H1 (cell line): ENCODE measurements at regions not wholly inside any gene's neighbourhood (a gene's known extent, or its start where the extent isn't known, plus 50 kb on each side); places are given as distances from the start of the nearest gene placed in this dataset.

ENCODE experiments used
- CTCF ChIA-PET: fragments of 300-600 bp; sonication (Branson Sonifier 250); formaldehyde crosslinking; loops from one replicate; lab custom pipeline; 2021; ENCODE audit not compliant: partially characterized antibody; lab: Charles Lee
- POLR2A ChIA-PET: fragments of 300-600 bp; sonication (Branson Sonifier 250); formaldehyde crosslinking; loops from one replicate; lab custom pipeline; 2021; ENCODE audit warnings: inconsistent platforms; ENCODE audit not compliant: partially characterized antibody; lab: Charles Lee
- DNase-seq, 2 experiments: peaks; one replicate each; pipeline versions ENCODE4 v3.0.0 to v3.0.0-alpha.2; 2010 to 2022; ENCODE audit warnings: low spot score in 2 of 2, low read depth in 1 of 2, mixed read lengths in 1 of 2
- FAIRE-seq: peaks from 2 replicates; lab custom pipeline; 2011; peaks lifted over from hg19 to GRCh38; lab: Jason Lieb, UNC
- H2AFZ ChIP-seq: 2 replicates; pipeline ENCODE4 v1.8.1; 2012; ENCODE audit warnings: low read length, inconsistent platforms
- H2AK5ac ChIP-seq: 2 replicates; pipeline ENCODE4 v1.6.1; 2013; ENCODE audit warnings: low read depth, low read length
- H2BK120ac ChIP-seq: replicated peaks from 2 replicates; pipeline ENCODE3; 2013; ENCODE audit warnings: low read depth, low read length, inconsistent platforms
- H2BK12ac ChIP-seq: 2 replicates; pipeline ENCODE4 v1.6.1; 2013; ENCODE audit warnings: low read depth, low read length
- H2BK15ac ChIP-seq: 2 replicates; pipeline ENCODE4 v1.6.1; 2013; ENCODE audit warnings: low read length
- H2BK20ac ChIP-seq: 2 replicates; pipeline ENCODE4 v1.6.1; 2013; ENCODE audit warnings: low read length
- H2BK5ac ChIP-seq: 2 replicates; pipeline ENCODE4 v1.6.1; 2013; ENCODE audit warnings: low read depth, low read length
- H3K14ac ChIP-seq: 2 replicates; pipeline ENCODE4 v1.6.1; 2013; ENCODE audit warnings: inconsistent platforms; ENCODE audit not compliant: insufficient read length
- H3K18ac ChIP-seq: 2 replicates; pipeline ENCODE4 v1.6.1; 2013; ENCODE audit warnings: low read length; ENCODE audit errors: extremely low read depth
- H3K23ac ChIP-seq: 2 replicates; pipeline ENCODE4 v1.6.1; 2013; ENCODE audit warnings: inconsistent platforms; ENCODE audit not compliant: insufficient read length
- H3K23me2 ChIP-seq: 2 replicates; pipeline ENCODE4 v1.6.1; 2013; ENCODE audit warnings: low read depth, low read length
- H3K27ac ChIP-seq: 2 replicates; pipeline ENCODE4 v1.6.1; 2011; ENCODE audit warnings: low read depth, low read length, inconsistent platforms
- H3K27me3 ChIP-seq, 4 experiments: replicated peaks in 1 of 4; 1 replicate in 1 of 4; 2 replicates in 3 of 4; pipeline versions ENCODE4 v1.6.1 to v1.8.1; 2011 to 2013; ENCODE audit warnings: low read length in 3 of 4, mild to moderate bottlenecking in 3 of 4, inconsistent platforms in 2 of 4, mixed read lengths in 2 of 4, moderate library complexity in 1 of 4; ENCODE audit not compliant: control insufficient read depth in 3 of 4, insufficient read depth in 3 of 4; ENCODE audit errors: extremely low read depth in 1 of 4
- H3K36me3 ChIP-seq, 4 experiments: 2 replicates each; pipeline versions ENCODE4 v1.6.1 to v1.8.1; 2011 to 2013; ENCODE audit warnings: mild to moderate bottlenecking in 4 of 4, low read length in 3 of 4, moderate library complexity in 2 of 4, control low read depth in 1 of 4, inconsistent platforms in 1 of 4; ENCODE audit not compliant: insufficient read depth in 4 of 4, control insufficient read depth in 2 of 4
- H3K4ac ChIP-seq: replicated peaks from 2 replicates; pipeline ENCODE3; 2013; ENCODE audit warnings: low read length, low read depth, mixed read lengths, inconsistent platforms; ENCODE audit not compliant: insufficient read length
- H3K4me1 ChIP-seq, 4 experiments: replicated peaks in 1 of 4; 1 replicate in 1 of 4; 2 replicates in 3 of 4; pipeline versions ENCODE4 v1.6.1 to v1.8.1; 2011 to 2013; ENCODE audit warnings: low read length in 3 of 4, inconsistent platforms in 2 of 4, mixed read lengths in 1 of 4; ENCODE audit not compliant: insufficient read depth in 4 of 4, control insufficient read depth in 3 of 4
- H3K4me2 ChIP-seq, 2 experiments: 2 replicates each; pipeline versions ENCODE4 v1.6.1 to v1.8.1; 2011 to 2013; ENCODE audit warnings: low read depth in 2 of 2, low read length in 2 of 2, control low read depth in 1 of 2, inconsistent platforms in 1 of 2, mild to moderate bottlenecking in 1 of 2; ENCODE audit not compliant: insufficient read depth in 1 of 2
- H3K4me3 ChIP-seq, 4 experiments: fragments of 200-600, 300-600 bp in 1 of 4; sonication (generic), shearing (Covaris generic), sonication (Bioruptor Twin) in 1 of 4; 2 replicates each; pipeline versions ENCODE4 v1.5.1 to v1.8.1; 2011 to 2016; ENCODE audit warnings: low read length in 4 of 4, low read depth in 3 of 4, control low read depth in 2 of 4, inconsistent platforms in 2 of 4, mild to moderate bottlenecking in 2 of 4, mixed read lengths in 1 of 4, moderate library complexity in 1 of 4; ENCODE audit not compliant: insufficient read depth in 2 of 4; ENCODE audit errors: extremely low read depth in 1 of 4
- H3K56ac ChIP-seq: replicated peaks from 2 replicates; pipeline ENCODE3; 2013; ENCODE audit warnings: low read depth, mild to moderate bottlenecking, mixed read lengths, low read length, inconsistent platforms; ENCODE audit not compliant: insufficient read length
- H3K79me1 ChIP-seq: 2 replicates; pipeline ENCODE4 v1.6.1; 2013; ENCODE audit warnings: low read depth, low read length, control low read depth
- H3K79me2 ChIP-seq, 2 experiments: 2 replicates each; pipeline versions ENCODE4 v1.6.1 to v1.8.1; 2012 to 2013; ENCODE audit warnings: low read length in 2 of 2, mild to moderate bottlenecking in 2 of 2, inconsistent platforms in 1 of 2; ENCODE audit not compliant: insufficient read depth in 2 of 2, control insufficient read depth in 1 of 2
- H3K9ac ChIP-seq, 4 experiments: replicated peaks in 1 of 4; 1 replicate in 1 of 4; 2 replicates in 3 of 4; pipeline versions ENCODE4 v1.6.1 to v1.8.1; 2011 to 2013; ENCODE audit warnings: low read depth in 3 of 4, low read length in 3 of 4, control low read depth in 2 of 4, mild to moderate bottlenecking in 2 of 4, moderate library complexity in 2 of 4, inconsistent platforms in 1 of 4; ENCODE audit errors: extremely low read depth in 1 of 4
- H3K9me3 ChIP-seq, 2 experiments: 2 replicates each; pipeline versions ENCODE4 v1.6.1 to v1.8.1; 2012 to 2013; ENCODE audit warnings: mild to moderate bottlenecking in 2 of 2, moderate library complexity in 2 of 2, control low read depth in 1 of 2, inconsistent platforms in 1 of 2, low read depth in 1 of 2, low read length in 1 of 2, mixed read lengths in 1 of 2; ENCODE audit not compliant: insufficient read depth in 2 of 2
- H4K20me1 ChIP-seq, 2 experiments: replicated peaks in 1 of 2; 2 replicates each; pipeline versions ENCODE3 to v1.8.1; 2011 to 2013; ENCODE audit warnings: inconsistent platforms in 2 of 2, low read length in 2 of 2, mild to moderate bottlenecking in 1 of 2; ENCODE audit not compliant: insufficient read depth in 2 of 2, control insufficient read depth in 1 of 2
- H4K5ac ChIP-seq: 2 replicates; pipeline ENCODE4 v1.6.1; 2013; ENCODE audit warnings: low read length, low read depth, mixed read lengths, inconsistent platforms; ENCODE audit not compliant: insufficient read length
- H4K8ac ChIP-seq: 2 replicates; pipeline ENCODE4 v1.8.0; 2013; ENCODE audit warnings: mild to moderate bottlenecking, moderate library complexity, low read length, inconsistent platforms; ENCODE audit not compliant: insufficient read depth; ENCODE audit errors: extremely low read depth
- H4K91ac ChIP-seq: replicated peaks from 2 replicates; pipeline ENCODE3; 2013; ENCODE audit warnings: low read length, mixed read lengths, inconsistent platforms; ENCODE audit not compliant: insufficient read length
- CBX8 ChIP-seq: fragments of 300-800, 300-1000 bp; sonication (generic); IDR thresholded peaks from 2 replicates; pipeline ENCODE4 v1.7.1; 2016; ENCODE audit warnings: low read depth, low read length, borderline replicate concordance
- CHD2 ChIP-seq: IDR thresholded peaks from 2 replicates; pipeline ENCODE4 v1.6.1; 2012; ENCODE audit warnings: low read length, improper control_type of control experiment
- EGR1 ChIP-seq: IDR thresholded peaks from 2 replicates; pipeline ENCODE4 v1.6.1; 2011; ENCODE audit warnings: low read depth, low read length, borderline replicate concordance
- YY1 ChIP-seq: IDR thresholded peaks from 2 replicates; pipeline ENCODE4 v1.6.1; 2011; ENCODE audit warnings: low read depth, mild to moderate bottlenecking, low read length
- WGBS, 2 experiments: shearing (Covaris generic) in 1 of 2; methylation state at CpG; one replicate each; pipeline versions ENCODE4 v1.1.6 to v1.1.7; 2013 to 2015; ENCODE audit warnings: low lambda C conversion rate in 2 of 2, mixed read lengths in 2 of 2, inconsistent platforms in 1 of 2, low coverage in 1 of 2, missing lambda C conversion rate in 1 of 2; ENCODE audit not compliant: insufficient replicate concordance in 2 of 2, insufficient coverage in 1 of 2, insufficient read length in 1 of 2; ENCODE audit errors: extremely low coverage in 1 of 2, missing lambda C conversion rate in 1 of 2; 5-methylcytosine and 5-hydroxymethylcytosine counted together
- TF ChIP-seq, protein P1 (sequence below): IDR thresholded peaks from 2 replicates; pipeline ENCODE4 v1.6.1; 2012; ENCODE audit warnings: inconsistent platforms

GRCh38 chr18:4960578-4960977 is 236.5 kb downstream of the AKAIN1 start:
- no peak overlapping the region for H2AK5ac ChIP-seq
- POLR2A ChIA-PET: no interaction called here
- H3K79me2 ChIP-seq: no peaks in the 10 kb centered on the region
- no peak overlapping the region for H3K14ac ChIP-seq
- DNase-seq (no peak), FAIRE-seq (no peak)
- H3K4me1 ChIP-seq: no peaks in the 10 kb centered on the region
- no peak overlapping the region for H2BK5ac ChIP-seq
- H2AFZ ChIP-seq: no peak overlapping the region
- no peak overlapping the region for H3K18ac ChIP-seq
- H3K56ac ChIP-seq: no peak overlapping the region
- no peak overlapping the region for H4K8ac ChIP-seq
- H3K23ac ChIP-seq: no peak overlapping the region
- CTCF ChIA-PET: no interaction called here
- H3K4ac ChIP-seq: no peak overlapping the region
- no peak overlapping the region for H2BK20ac ChIP-seq
- no peak overlapping the region for H2BK15ac ChIP-seq
- no peak overlapping the region for H3K9ac ChIP-seq
- no peaks in the 10 kb centered on the region for H3K36me3 ChIP-seq
- H3K9me3 ChIP-seq: no peaks in the 10 kb centered on the region
- no peaks in the 10 kb centered on the region for H3K23me2 ChIP-seq
- no peaks in the 10 kb centered on the region for H4K20me1 ChIP-seq
- WGBS, 2 experiments: 94% methylated on average over 5 of the region's 5 CpGs; no CpG with 5 or more reads in 1 of the 2 experiments
- H3K4me2 ChIP-seq: no peak overlapping the region
- no peak overlapping the region for H3K4me3 ChIP-seq
- H3K27me3 ChIP-seq: no peaks in the 10 kb centered on the region
- H2BK12ac ChIP-seq: no peak overlapping the region
- H2BK120ac ChIP-seq: no peak overlapping the region
- H4K5ac ChIP-seq: no peak overlapping the region
- no peak overlapping the region for H3K27ac ChIP-seq
- no peak overlapping the region for H4K91ac ChIP-seq
- H3K79me1 ChIP-seq: no peaks in the 10 kb centered on the region
- TF ChIP-seq EGR1 (no peak), CHD2 (no peak), CBX8 (no peak), YY1 (no peak)
- TF ChIP-seq, protein P1, sequence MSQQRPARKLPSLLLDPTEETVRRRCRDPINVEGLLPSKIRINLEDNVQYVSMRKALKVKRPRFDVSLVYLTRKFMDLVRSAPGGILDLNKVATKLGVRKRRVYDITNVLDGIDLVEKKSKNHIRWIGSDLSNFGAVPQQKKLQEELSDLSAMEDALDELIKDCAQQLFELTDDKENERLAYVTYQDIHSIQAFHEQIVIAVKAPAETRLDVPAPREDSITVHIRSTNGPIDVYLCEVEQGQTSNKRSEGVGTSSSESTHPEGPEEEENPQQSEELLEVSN: no peak
